B cell (primary cell): ENCODE measurements at regions not wholly inside any gene's neighbourhood (a gene's known extent, or its start where the extent isn't known, plus 50 kb on each side); places are given as distances from the start of the nearest gene placed in this dataset.

Source experiments
- EZH2 ChIP-seq: IDR thresholded peaks from 2 replicates; pipeline ENCODE4 v1.6.1; 2012; ENCODE audit warnings: borderline replicate concordance, low read depth, mild to moderate bottlenecking, moderate library complexity, low read length; ENCODE audit not compliant: insufficient read depth, poor library complexity, severe bottlenecking
- TF ChIP-seq, protein P1 (sequence below): fragments of 200-600 bp; IDR thresholded peaks from one replicate; pipeline ENCODE4 v1.8.0; 2022; ENCODE audit warnings: antibody characterized with exemption, mild to moderate bottlenecking

GRCh38 chr2:76613330-76613729, 902.6 kb upstream of the GCFC2 start:
- TF ChIP-seq, protein P1, sequence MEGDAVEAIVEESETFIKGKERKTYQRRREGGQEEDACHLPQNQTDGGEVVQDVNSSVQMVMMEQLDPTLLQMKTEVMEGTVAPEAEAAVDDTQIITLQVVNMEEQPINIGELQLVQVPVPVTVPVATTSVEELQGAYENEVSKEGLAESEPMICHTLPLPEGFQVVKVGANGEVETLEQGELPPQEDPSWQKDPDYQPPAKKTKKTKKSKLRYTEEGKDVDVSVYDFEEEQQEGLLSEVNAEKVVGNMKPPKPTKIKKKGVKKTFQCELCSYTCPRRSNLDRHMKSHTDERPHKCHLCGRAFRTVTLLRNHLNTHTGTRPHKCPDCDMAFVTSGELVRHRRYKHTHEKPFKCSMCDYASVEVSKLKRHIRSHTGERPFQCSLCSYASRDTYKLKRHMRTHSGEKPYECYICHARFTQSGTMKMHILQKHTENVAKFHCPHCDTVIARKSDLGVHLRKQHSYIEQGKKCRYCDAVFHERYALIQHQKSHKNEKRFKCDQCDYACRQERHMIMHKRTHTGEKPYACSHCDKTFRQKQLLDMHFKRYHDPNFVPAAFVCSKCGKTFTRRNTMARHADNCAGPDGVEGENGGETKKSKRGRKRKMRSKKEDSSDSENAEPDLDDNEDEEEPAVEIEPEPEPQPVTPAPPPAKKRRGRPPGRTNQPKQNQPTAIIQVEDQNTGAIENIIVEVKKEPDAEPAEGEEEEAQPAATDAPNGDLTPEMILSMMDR, result no peak
- no peak for TF ChIP-seq EZH2
